DMS 273 (cell line): ENCODE measurements at regions not wholly inside any gene's neighbourhood (a gene's known extent, or its start where the extent isn't known, plus 50 kb on each side); places are given as distances from the start of the nearest gene placed in this dataset.

Experiments used
- DNase-seq: peaks from one replicate; lab custom pipeline; 2025; ENCODE audit not compliant: unreplicated experiment; lab: John Stamatoyannopoulos, UW

- no peak for DNase-seq
Observed at GRCh38 chr4:11132478-11132877, 296.2 kb downstream of the HS3ST1 start.

DNA sequence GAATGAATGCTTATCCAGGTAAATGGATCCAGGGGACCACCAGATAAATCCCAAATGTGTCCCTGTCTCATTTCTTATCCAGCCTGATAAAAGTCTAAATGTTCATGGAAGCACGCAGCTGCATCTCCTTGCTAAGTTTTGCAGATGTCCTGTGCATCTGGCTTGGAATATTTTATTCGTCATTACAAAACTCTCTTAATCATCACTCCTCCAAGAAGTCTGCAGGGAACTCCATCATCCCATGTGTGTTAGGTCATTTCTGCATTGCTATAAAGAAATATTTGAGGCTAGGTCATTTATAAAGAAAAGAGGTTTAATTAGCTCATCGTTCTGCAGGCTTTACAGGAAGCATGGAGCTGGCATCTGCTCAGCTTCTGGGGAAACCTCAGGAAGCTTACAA, 297.2 kb downstream of the HS3ST1 start:
- DNase-seq: no peak

DNA sequence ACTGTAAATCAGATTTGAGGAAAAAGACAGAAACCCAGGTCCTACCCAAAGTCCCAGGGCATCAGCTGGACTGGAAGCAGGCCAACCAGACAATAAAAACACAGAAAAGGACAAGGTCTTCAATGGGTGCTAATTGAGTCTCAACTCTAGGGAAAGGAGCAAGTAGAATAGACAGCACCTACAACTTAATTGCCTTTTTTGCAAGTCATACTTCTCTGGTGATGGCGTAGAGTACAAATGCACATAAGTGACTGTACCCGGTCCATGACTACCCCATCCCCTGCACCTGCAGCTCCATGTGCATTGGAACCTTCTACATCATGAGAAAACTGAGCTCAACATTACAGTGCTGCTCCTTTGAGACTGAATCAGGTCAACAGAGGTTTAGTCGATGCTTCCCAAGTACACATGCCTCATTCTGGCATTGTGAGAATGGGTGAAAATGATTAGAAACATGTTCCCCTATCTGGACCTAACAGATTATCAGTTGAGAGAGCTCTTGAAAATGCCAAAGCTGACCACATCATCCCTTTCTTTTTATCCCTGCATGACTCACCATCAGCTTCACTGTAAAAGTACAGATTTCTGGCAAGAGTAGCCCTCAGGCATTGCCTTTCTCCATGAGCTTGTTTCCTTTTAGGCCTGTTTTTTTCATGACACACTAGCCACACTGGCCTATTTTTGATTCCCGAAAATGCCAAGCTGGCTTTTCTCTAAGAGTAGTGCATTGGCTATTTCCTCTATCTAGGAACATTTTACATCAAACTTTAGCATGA, 298.3 kb downstream of the HS3ST1 start:
- DNase-seq: no peak

GRCh38 chr4:11120435-11120834, 308.3 kb downstream of the HS3ST1 start:
- DNase-seq: no peak

DNA sequence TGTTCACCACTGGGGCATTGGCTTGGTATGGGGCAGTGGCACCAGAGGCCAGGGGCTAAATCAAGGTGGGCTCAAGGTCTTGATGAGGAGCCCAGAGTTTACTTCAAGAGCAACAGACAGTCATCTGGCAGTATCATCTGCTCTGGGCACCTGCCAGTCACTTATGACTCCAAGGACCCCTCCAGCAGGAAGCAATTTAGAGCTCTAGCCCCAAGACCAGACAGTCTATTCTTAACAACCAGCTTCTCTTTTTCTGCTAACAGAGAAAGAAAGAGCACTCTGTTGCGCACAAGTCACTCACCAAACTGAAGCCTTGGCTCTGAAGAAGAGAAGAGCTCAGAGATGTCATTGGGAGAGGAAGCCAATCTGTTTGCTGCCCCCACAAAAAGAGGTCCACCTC, 309.2 kb downstream of the HS3ST1 start:
- DNase-seq: no peak

- no peak for DNase-seq
Observed at GRCh38 chr4:11118513-11118912, 310.2 kb downstream of the HS3ST1 start.

GRCh38 chr4:11116940-11117339, 311.8 kb downstream of the HS3ST1 start:
- DNase-seq: no peak

GRCh38 chr4:11111876-11112275, 316.8 kb downstream of the HS3ST1 start:
- DNase-seq: peak; percentile 37

DNA sequence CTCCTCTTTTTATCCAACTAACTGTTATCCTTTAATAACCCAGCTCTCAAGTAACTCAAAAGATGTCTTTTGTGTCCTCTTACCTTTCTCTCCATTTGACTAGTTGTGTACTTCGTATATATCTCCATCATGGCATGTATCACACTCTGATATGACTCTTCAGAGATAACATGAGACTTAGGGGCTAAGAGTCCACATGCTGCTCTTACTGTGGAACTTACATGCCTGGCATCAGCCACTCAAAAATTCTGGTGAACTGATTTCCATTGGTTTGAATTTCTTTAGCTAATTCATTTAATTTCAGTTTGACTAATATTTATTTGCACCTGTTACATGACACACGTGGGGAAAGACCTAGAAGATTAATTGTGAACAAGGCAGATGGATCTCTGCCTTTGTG, 317.3 kb downstream of the HS3ST1 start:
- DNase-seq: no peak

DNA sequence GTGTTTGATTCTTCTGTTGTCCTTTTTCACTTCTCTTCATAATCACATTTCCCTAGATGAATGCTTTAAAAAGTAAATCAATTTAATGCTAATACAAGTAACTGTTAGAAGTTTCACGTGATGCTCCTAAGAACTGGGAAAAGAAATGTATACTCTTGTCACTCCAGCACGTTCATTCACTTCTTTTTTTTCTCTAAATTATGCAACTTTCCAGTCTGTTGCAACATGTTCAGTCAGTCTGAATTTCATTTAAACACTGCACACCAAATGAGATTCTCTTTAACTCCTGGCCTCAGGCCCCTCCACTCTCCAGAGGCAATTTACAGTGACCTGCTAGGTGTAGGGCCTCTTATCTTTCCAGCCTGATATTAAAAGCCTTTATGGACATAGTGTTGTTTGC, 321.9 kb downstream of the HS3ST1 start:
- peak; percentile 13 for DNase-seq

DNA sequence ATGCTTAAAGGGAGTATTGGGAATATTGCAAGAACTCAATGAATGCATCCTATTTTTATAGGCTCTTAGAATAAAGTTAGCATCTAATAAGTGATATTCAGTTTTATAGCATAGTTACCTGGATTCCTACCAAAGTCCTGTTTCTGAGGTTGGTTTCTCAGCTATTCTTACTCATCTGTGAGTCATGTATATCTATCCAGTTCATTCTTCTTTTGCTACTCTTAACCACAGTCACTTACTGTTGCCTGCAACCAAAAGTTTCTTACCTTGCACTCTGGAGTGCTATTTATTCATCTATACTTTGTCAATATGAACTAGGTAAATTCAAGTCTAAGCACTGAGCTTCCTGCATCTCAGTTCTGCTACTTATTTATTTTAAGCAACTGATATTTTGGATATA, 322.5 kb downstream of the HS3ST1 start:
- DNase-seq: no peak

DNA sequence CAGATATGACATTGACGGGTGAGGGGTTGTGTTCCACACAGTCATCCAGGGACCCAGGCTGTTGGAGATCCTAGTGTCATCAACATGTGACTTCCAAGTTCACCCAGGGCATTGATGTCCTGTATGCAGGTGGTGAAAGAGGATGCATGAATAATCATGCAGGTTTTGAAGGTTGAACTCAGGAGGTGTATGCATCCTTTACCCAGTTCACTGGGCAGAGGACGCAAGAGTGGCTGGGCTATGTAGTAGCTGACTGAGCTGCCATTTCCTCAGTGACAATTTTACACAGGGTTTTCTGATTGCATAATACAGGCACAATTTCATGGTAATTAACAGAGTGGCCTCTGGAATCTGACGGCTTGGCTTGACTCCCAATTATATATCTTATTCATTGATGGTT, 323.0 kb downstream of the HS3ST1 start:
- DNase-seq: no peak

DNA sequence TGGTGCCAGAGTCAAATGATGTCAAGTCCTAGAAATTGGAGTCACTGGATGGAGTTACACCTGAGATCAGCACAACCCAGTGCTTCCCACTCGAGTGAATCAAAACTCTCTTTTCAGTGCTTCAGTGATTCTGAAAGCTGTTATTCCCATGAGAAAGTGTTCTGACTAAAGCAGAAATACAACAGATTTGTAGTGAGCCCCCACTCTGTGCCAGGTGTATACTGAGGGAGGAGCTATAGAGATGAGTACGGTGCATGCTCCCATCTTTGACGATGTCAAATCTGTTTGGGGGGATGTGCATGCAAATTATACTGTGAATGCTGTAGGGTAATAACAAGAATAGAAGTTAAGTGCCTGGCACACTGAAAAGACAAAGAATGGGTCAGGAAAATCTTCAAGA, 330.2 kb downstream of the HS3ST1 start:
- no peak for DNase-seq

- no peak for DNase-seq
Observed at GRCh38 chr4:11097725-11098124, 331.0 kb downstream of the HS3ST1 start.

- DNase-seq: no peak
Observed at GRCh38 chr4:11081006-11081405, 347.7 kb downstream of the HS3ST1 start.

DNA sequence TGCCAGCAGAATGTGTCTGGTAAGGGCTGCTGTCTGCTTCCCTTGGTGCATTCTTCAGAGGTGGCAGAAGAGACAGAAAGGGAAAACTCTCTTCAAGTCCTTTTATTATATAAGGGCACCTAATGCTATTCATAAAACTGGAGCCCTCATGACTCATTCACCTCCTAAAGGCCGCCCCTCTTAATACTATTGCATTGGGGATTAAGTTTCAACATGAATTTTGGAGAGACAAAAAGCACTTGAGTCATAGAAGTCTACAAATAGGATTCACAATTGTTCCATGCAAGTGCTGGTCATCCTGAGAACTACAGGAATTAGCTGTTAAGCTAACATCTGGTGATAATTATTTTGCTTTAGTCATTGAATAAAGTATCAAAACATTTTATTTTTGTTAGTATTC, 349.5 kb downstream of the HS3ST1 start:
- peak; percentile 32 for DNase-seq

DNA sequence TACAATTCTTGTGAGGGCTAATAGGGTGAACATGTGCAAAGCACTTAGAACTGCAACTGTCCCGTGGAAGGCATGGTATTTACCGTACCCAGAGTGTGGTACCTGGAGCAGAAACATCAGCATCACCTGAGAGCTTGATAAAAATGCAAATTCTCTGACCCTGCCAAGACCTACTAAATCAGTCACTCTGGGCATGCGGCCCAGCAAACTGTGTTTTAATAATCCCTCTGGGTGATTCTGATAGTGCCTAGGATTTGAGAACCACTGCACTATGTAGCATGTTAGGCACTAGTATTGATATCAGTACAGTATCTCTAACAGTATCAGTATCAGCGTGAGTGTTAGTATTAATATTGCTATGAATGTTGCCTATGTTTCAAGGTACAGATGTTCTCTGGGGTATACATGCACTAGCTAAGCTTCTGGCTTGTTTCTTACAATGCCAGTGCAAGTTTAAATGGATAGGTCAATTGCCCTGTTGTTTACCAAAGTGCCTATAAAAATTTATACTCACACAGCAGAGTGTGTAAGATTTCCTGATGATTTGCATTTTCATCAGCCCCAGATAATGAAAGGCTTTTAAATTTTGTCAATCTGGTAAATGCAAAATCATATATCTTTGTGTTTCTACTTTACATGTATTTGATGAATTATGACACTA, 354.0 kb downstream of the HS3ST1 start:
- peak; percentile 54 for DNase-seq

- peak; percentile 97 for DNase-seq
Observed at GRCh38 chr4:11073621-11074051, 355.1 kb downstream of the HS3ST1 start.

GRCh38 chr4:11072999-11073398, 355.7 kb downstream of the HS3ST1 start:
- no peak for DNase-seq

DNA sequence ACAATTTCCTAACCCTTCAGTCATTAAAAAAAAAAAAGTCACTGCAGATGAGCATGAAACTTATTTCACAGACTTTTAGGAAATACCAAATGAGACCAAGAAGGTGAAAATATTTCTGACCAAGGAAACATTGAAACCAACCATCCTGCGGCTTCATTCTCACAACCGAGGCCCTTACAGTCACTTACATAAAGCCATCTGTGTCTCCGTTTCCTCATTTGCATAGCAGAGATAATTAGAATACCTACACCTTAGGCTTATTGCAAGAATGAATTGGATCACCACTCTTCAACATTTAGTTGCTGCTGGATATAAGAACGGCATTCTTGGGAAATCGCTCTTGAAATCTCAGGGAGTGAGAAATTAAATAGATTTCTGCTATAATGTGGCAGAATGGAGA, 356.2 kb downstream of the HS3ST1 start:
- peak; percentile 4 for DNase-seq

- peak; percentile 36 for DNase-seq
Observed at GRCh38 chr4:11070813-11071212, 357.9 kb downstream of the HS3ST1 start.

DNA sequence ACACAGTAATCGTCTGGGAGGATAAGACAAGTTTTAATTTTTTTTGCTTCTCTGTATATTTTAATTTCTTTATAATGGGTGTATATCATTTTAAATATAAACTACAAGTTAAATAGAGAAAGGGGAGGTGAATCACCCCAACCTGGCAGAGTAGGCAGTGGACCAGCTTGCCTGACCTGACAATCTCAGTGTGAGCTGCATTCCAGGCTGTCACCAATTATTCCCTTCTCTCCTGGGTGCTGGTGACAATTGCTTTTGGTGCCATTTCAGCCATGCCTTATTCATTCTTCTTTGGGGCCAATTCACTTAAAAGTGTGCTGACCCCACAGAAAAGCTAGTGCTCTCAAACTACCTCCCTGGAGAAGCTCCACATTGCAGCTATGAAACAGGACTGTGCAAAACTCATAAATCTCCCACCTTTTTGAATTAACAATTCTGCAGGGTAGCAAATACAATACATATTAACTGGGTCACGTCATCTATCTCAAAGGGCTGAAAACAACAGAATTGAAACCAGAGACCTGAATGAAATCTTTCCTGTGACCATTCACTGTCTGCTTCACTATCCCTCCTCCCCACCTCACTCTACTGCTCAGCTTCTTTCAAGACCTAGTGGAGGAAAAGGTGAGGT, 359.0 kb downstream of the HS3ST1 start:
- DNase-seq: no peak
